TTC549 (cell line): ENCODE measurements at regions not wholly inside any gene's neighbourhood (a gene's known extent, or its start where the extent isn't known, plus 50 kb on each side); places are given as distances from the start of the nearest gene placed in this dataset.

Experiments used
- FAIRE-seq: peaks from 2 replicates; lab custom pipeline; 2012; peaks lifted over from hg19 to GRCh38; lab: Jason Lieb, UNC

DNA sequence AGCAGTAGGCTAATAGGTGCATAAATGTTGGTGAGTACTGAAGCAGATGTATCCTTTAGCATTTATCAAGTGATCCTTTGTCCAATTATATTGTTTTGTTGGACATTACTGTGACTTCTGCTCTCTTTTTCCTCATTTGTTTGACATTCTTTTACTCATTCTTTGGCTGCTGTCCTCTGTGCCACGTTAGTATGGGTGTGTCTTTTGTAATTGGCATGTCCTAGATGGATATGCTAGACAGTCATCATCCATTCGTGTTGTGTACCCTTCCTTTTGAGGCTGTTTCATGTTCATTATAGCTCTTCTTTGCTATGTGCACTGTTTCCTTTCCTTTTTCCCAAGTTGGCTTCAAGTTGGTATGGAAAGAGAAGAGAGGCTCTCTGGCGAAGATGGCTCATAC lies 284.7 kb downstream of the CYP26B1 start:
- no peak for FAIRE-seq

DNA sequence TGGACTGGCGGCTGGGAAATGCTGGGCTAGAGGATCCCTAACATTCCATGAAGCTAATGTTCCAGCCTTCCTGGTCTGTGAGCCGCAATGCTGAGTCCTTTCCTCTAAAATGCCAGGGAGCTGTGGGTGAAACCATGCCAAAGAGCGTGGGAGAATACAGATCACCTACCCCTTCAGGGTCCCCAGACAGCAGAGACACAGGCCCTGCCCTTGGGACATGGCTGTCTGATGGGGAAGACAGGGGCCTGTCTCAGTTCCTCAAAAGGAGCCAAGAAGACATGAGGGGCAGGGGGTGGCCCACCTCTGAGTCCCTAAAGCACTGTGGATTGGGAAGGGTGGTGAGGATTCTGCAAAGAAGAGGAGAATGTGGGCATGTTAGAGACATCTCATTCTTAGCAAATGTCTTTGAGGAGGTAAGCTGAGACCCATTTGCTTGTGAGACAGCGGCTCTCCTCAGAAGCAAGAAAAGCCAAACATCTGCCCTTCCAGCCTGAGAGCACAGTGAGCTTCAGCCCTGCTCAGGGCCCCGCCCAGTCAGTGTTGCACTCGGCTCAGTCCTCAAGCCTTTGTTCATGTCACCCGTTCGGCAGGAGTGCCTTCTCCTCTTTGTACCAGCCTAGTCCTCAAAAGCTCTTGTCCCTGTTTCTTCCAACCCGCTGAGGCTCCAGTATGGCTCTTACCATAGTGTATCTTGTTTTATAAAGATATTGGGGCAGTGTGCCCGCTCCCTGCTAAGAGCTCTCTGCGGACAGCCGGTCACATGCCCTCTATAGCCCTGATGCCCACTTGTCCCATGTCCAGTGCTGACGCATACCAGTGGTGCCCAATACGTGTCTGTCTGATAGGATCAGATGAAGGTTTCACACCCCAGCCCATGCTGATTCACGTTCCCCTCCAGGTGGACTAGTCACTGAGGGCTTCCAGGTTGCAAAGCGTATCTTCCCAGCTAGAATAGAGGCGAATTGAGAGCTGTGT lies 286.2 kb downstream of the CYP26B1 start:
- no peak for FAIRE-seq

DNA sequence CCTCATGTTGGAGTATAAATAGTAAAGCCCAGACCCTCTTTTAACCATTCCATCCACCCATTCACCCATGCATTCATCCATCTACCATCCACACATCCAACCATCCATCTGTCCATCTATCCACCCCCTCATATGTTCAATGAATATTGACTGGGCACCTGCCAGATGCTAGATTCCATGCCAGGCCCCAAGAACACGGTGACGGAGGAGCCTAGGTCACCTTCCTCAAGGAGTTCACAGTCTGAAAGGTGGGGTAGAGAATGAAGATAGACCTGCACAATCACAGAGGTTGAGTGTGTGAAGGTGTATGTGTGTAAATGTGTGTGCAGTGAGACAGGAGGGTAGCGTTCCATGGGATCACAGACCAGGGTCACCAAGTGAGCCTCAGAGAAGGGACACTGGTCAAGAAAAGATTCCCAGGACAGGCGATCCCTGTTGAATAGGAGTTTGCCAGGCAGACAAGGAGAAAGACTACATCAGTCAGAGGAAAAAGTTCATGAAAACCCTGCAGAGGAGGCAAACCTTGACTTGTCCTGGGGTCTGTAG lies 287.2 kb downstream of the CYP26B1 start:
- FAIRE-seq: no peak

DNA sequence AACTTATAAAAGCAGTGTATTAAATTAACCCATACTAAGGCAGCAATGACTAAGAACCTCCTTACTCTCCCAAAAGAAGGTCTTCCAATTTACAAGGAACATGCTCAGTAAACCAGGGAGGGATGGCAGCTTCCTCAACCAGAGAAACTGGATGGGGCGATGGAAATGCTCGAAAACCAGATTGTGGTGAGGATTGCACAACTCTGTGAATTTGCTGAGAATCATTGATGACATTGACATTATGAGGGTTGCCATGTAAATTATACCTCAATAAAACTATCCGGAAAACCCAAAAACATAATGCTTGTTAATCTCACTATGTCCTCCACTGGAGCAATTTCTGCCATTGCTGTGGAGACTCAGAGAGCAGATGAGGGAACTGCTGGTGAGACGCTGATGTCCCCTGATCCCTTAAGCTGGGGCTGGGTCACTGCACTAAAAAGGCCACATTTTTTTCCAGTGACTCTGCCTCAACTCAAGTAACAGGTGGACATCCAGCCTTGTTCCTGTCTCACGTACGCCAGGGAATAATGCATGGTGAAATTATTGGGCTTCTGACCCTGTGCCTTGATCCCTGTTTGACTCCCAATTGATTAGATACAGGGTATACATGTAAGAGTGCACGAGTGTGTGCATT lies 288.3 kb downstream of the CYP26B1 start:
- no peak for FAIRE-seq

DNA sequence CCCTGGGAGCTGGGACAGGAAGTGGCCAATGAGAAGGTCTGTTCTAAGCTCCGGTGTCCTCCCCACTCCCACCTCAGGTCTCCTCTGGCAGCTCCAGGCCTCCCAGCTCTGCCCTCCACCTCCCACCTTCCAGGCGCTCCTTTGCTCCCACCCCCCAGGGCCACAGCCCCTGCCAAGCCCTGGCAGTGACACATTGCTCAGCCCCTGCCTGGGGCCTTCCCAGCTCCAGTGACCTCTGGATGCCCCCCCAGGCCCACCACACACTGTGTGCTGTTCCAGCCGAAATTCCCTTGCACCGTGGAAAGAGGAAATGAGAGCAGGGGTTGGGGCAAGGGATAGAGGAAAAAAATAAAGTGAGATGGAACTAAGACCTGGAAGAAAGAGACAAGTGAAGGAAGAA lies 289.6 kb downstream of the CYP26B1 start:
- FAIRE-seq: no peak

DNA sequence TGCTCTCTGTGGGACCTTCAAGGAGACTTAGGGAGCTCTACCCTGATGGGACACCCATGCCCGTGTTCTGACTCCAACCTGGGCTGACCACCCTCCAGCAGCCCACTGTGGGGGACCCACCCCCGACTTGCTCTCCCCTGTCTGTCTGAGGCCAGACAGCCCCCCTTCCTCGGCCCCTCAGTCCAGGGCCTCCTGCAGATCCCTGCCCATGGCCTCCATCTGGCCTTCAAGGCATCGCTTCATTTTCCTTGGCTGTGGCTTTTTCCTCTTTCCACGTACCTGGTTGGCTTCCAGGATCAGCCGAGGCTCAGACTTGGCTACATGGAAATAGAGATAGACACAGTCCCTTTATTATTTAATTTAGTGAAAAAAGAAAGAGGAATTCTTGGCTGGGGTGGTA lies 290.0 kb downstream of the CYP26B1 start:
- FAIRE-seq: no peak

DNA sequence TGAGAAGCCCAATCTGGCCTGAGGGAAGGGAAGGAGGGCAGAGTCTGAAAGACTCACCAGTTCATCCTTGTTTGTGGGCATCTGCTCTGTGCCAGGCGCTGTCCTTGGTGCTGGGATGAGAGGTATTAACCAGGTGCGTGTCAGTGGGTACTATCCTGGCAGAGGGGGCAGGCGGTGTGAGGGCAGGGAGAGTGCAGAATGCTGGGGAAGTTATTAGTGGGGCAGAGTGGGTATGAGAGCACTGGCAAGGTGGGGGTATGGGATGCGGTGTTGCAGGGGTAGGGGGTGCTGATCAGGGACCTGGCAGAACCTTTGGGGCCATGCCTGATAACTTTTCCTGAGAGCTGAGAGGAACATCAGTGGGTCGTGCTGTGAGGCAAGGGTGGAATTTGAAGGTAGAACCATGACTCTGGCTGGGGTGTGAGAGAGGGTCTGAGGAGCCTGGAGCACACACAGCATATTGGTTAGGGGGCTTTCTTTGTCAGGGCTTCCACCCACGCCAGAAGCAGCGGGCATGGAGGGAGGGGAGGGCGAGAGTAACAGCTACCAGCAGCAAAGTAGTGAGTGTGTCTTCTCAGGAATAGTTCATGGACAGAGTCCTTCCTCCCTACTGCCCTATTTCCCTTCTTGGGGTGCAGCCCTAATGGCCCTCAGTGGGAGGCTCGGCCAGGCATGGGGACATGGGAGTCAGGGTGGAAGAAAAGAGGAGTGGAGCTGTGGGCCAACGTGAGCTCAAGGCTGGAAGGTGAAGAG lies 290.7 kb downstream of the CYP26B1 start:
- FAIRE-seq: no peak

DNA sequence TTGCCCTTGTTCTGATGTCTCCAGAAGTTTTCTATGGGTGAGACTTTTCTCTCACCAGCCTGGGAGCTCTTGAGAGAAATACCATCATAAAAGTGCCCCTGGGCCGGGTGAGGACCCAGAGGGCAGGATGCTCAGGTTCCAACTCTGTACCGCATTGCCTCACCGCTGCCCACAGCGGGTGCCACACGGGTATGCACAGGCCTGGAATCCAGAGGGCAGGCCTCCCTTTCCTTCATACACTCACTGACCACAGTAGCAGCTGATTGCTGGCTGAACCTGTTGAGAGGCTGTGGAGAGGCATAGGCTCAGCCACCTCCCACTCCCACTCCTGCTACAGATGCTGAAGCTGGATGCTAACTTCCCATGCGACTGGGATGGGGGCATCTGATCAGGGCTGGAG lies 293.8 kb downstream of the CYP26B1 start:
- FAIRE-seq: no peak

DNA sequence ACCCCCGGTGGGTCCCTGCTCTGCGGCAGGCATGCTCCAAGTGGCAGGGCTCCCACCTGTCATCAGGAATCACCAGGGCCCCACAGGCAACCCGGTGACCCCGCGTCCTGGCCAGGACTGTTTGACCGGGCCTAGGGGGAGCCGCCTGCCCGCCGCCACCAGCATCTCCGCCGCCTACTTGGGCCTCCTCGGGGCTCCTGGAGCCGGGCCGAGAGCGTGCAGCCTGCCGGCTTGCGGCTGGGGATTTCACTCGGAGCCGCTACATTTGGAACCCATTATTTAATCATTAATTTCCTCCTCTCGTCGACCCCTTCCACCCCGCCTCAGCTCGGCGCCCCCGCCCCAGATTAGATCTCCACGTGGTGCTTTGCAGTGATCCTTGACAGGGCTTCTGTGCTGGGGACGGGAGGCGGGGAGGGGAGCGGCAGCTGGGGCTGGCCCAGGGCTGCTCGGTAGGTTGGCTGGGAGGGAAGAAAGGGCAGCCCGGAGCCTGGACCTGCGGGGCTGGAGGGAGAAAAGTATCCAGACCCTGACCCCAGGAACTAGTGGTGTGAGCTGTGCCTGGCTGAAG lies 295.4 kb downstream of the CYP26B1 start:
- FAIRE-seq: no peak

DNA sequence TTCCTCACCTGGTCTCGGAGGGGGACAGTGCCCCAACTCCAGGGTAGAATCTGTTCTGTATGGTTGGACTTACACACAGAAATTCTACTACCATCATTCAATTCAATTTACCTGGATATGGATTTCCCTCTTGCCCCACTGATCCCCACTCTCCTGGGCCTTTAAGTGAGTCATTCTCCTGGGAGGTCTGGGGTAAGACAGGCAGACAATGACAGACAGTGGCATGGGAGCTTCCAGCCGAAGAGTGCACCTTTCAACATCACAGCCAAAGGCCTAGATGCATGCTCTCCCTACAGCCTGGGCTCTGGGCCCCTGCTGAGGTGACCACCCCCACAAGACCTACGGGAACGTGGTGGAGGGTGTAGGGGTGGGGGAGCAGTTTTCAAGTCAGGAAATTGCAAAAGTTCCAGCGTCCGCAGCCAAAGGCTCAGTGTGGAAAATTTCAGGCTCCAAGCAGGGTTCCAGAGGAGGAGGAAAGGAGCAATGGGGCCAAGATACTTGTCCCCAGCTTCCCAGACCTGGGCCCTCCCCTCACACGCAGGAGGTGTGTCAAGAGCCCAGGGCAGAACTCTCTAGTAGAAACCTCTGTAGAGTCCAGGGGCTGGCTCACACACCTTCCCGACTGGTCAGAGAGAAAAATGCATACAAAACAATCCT lies 296.4 kb downstream of the CYP26B1 start:
- FAIRE-seq: no peak

DNA sequence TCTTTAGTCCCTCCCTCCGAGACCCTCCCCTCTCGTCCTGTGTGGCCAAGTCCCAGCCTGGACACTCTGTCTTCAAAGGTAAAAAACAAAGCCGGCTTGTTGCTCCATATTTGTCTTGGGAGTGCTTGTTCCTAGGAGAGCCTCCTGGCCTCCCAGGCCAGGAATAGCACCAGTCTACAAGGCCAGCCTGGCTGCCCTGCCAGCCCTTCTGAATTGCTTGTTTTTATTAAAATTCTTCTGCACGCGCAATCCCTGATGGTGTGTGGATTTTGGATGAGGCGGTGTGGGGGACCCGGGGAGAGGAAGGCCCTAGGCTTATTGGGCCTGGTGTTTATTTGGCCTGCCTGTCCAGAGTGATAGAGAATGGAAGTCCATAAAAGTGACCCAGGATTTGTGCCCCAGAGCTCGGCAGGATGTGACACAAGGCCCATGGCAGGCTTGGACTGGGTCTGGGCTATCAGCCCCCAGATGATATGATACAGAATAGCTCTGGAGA lies 297.3 kb downstream of the CYP26B1 start:
- no peak for FAIRE-seq

DNA sequence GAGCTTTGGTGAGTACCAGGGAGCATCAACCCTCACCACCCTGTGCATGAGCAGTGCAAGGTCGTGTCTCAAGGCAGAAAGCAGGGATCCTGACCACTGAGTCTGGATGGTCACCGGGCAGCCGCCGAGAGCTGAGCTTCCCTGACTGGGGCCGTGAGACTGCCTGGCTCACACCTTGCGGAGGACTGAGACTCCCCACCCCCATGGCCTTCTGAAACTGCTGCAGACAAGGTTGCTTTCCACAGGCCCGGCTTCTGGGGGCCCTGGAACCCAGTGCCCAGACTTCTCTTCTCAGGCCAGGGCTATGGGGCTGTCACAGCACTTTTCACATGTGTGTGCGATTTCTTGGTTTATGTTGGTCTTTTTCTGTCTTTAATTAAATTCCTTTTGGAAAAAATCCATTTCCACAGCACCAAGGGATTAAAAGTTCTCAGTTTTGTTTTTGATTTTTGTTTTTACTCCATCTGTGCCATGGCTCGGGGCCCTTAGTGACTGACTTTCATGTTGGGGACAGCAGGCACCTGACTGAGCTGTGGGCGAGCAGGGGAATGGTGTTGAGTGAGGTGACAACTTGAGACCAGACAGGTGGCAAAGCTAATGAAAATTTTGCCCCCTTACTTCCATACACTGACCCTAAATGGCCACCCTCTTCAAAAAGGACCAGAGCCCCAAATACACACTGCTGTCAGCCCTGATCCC lies 297.9 kb downstream of the CYP26B1 start:
- FAIRE-seq: no peak

DNA sequence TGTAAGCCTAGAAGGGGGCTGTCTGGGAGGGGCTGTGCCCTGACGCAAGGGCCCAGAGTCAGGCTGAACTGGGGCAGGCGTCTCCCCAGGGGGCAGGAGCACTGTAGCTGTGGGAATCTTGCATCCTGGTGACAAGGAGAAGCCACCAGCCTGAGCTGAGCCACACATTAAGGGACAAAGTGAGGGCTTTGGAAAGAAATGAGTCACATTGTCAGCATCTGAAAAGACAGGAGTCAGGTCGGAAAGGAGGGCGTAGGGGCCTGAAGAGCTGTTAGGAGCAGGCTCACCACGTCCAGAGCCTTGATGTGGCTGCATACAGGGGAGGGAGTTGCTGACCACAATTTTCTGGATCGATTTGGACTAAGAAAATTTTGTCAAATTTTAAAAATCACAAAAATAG lies 298.6 kb downstream of the CYP26B1 start:
- no peak for FAIRE-seq

DNA sequence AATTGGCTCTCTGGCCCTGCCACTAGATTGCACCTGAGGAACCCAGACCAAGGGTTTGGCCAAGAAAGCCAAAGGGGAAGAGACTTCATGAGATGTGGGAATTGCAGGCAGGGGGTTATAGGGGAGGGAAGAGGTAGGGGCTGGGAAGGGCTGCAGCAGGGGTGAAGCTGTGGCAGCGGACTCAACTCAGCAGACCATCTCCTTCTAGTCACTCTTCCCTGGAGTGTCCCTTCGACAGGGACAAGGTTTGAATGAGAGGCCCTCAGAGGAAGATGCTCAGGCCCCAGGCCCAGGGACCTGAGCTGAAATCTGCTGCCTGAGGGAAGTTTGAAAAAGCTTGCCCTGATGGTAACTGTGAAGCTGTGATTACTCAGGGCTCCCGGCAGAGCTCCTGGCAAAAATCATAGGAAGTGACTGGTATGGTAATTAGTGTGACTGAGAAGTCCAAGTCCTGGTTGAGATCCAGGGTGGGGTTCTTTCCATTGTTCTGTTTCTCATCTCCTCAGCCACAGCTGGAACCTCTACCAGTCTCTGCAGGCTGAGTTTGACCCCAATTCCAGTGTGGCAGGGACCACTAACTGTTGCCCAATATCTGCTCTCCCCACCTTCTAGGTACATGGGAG lies 300.9 kb downstream of the CYP26B1 start:
- FAIRE-seq: no peak

DNA sequence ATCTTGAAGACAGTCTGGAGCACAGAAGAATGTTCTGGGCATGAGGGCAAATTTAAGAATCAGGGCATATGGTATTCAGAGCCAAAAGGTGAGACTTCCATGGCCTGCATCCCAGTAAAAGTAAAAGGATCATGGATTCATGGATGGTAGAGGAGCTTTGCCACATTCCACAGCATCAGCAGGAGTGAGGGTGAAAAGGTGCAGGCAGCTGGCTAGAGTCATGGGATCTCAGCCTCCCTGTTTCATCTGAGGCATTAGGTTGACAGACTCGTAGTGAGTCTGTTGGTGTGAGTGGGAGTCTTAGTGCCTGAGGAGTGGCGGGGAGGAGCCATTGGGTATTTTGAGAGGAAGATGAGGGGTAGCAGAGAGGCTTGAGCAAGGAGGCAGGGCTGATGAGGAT lies 301.6 kb downstream of the CYP26B1 start:
- no peak for FAIRE-seq

DNA sequence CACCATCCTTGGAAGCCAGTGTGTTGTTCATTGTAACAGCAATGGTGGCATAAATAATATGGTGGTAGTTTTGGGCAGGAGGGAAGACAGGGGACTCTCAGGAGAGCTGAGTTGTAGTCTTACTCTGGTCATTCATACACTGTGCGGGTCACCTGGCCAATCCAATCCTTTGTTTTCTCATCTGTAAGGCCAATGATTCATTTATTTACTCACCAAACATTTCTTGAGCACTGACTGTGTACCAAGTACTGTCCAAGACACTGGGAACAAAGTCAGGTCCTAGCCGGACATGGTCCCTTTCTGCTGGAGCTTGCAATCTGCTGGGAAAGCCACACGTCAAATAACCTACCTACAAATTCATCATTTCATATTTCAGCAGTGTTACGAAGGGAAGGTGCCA lies 302.7 kb downstream of the CYP26B1 start:
- no peak for FAIRE-seq

DNA sequence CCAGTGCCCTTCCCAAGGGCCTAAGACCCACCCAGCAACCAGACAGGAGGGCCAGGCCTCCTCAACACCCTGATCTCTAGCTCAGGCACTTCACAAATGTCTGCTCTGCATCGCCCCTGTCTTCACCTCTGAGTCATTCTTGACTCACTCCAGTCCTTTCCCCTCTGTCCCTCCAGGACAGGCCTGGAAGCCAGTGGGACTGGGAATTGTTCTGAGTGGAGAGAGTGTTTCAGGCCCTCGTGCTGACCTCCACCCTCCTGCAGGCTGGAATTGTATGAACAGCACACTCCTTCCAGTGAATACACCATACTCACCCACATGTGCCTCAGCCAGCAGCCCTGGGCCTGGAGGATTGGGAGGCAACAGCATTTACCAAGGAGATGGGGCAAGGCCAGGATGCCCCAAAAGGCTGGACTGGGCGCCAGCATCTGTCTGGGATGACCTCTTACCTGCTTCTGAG lies 304.2 kb downstream of the CYP26B1 start:
- FAIRE-seq: no peak

DNA sequence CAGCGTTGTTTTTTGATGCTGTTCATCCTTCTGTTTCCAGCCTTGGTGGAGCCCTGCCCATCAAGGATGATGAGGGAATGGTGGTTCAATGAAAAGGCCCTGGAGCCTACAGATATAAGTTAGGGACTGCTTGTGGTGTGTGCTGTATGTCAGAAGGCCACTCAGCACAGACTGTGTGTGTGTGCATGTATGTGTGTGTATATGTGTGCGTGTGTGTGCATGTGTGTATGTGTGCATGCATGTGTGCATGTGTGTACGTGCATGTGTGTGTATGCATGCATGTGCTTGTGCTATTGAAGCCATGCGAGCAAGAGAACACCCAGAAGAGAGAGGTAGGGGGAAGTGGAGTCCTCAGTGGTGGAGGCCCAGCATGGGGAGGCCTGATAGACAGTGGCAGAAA lies 304.9 kb downstream of the CYP26B1 start:
- FAIRE-seq: no peak

DNA sequence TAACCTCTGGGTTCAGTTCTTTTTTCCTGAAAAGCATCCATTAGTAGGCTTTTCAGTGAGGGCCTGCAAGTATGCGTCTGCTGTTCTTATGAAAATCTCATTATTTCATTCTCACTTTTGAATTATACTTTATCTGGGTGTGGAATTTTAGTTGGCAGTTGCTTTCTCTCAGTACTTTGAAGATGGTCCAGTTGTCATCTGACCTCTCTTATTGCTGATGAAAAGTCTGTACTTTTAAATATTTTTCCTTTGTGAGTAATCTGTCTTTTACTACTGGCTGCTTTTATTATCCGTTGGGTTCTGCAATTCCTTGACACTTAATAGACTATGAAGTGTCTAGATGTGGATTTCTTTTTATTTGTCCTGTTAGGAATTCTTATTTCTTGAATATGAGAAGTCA lies 307.8 kb downstream of the CYP26B1 start:
- FAIRE-seq: no peak

DNA sequence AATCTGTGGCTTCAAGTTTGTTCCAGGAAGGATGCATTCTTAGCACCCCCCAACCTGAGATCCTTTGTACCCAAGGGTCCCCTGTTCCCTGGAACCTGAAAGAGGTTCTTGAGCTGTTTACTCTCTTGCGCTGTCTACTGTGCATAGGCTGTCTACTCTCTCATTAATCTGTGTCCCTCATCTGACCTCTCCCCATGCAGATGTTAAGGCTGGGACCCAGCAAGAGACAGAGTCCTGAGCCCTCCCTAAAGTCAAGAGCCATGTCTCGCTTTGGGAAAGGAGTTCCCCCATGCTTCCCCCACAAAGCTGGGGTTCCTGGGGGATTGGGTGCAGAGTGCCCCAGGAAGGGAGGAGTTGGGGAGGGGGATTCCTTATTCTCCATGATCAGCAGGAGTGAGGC lies 312.9 kb downstream of the CYP26B1 start:
- FAIRE-seq: no peak
